ENCODE measurements at regions not wholly inside any gene's neighbourhood (a gene's known extent, or its start where the extent isn't known, plus 50 kb on each side); places are given as distances from the start of the nearest gene placed in this dataset.
A peak's percentile ranks its signal among the peaks of the same experiment; 100 is the strongest.
"Not testable (repeated sequence)": the region's sequence is repeated elsewhere in the genome, so short reads cannot be mapped to it uniquely, and the experiment has no call there.

- no peak for DNase-seq (ENCODE audit: low read depth)
Measured at GRCh38 chr6:71706523-71706922, 179.8 kb upstream of the RIMS1 start.

- no peak for DNase-seq (ENCODE audit: low read depth)
Measured at GRCh38 chr6:71707059-71707458, 179.3 kb upstream of the RIMS1 start.

- DNase-seq (ENCODE audit: low read depth): no peak
Measured at GRCh38 chr6:71720705-71721104, 165.6 kb upstream of the RIMS1 start.

GRCh38 chr6:71721642-71722041, 164.7 kb upstream of the RIMS1 start:
- peak; percentile 40 for DNase-seq (ENCODE audit: low read depth)

- no peak for DNase-seq (ENCODE audit: low read depth)
Measured at GRCh38 chr6:71722736-71723135, 163.6 kb upstream of the RIMS1 start.

GRCh38 chr6:71724456-71725125, 161.8 kb upstream of the RIMS1 start:
- no peak for DNase-seq (ENCODE audit: low read depth)

GRCh38 chr6:71725126-71725470, 161.3 kb upstream of the RIMS1 start:
- no peak for DNase-seq (ENCODE audit: low read depth)

- no peak for DNase-seq (ENCODE audit: low read depth)
Measured at GRCh38 chr6:71726121-71726520, 160.2 kb upstream of the RIMS1 start.

- DNase-seq (ENCODE audit: low read depth): peak; percentile 21
Measured at GRCh38 chr6:71727632-71728294, 158.6 kb upstream of the RIMS1 start.

GRCh38 chr6:71730284-71730683, 156.1 kb upstream of the RIMS1 start:
- no peak for DNase-seq (ENCODE audit: low read depth)

- peak; percentile 27 for DNase-seq (ENCODE audit: low read depth)
Measured at GRCh38 chr6:71733970-71734899, 152.1 kb upstream of the RIMS1 start.

- DNase-seq (ENCODE audit: low read depth): no peak
Measured at GRCh38 chr6:71737953-71738352, 148.4 kb upstream of the RIMS1 start.

GRCh38 chr6:71745525-71745924, 140.8 kb upstream of the RIMS1 start:
- DNase-seq (ENCODE audit: low read depth): no peak

GRCh38 chr6:71766146-71766760, 120.1 kb upstream of the RIMS1 start:
- DNase-seq (ENCODE audit: low read depth): no peak

GRCh38 chr6:71766796-71767195, 119.6 kb upstream of the RIMS1 start:
- no peak for DNase-seq (ENCODE audit: low read depth)

- DNase-seq (ENCODE audit: low read depth): no peak
Measured at GRCh38 chr6:71768356-71768755, 118.0 kb upstream of the RIMS1 start.

GRCh38 chr6:71808865-71809264, 77.5 kb upstream of the RIMS1 start:
- DNase-seq (ENCODE audit: low read depth): no peak

GRCh38 chr6:71810880-71811279, 75.5 kb upstream of the RIMS1 start:
- no peak for DNase-seq (ENCODE audit: low read depth)

GRCh38 chr6:71822625-71823024, 63.7 kb upstream of the RIMS1 start:
- peak; percentile 9 for DNase-seq (ENCODE audit: low read depth)

- not testable (repeated sequence) for DNase-seq (ENCODE audit: low read depth)
Measured at GRCh38 chr6:71832110-71832764, 54.1 kb upstream of the RIMS1 start.

Measured in myocyte (in vitro differentiated cells).